Mucosa of descending colon (tissue), 3 donors: ENCODE measurements at regions not wholly inside any gene's neighbourhood (a gene's known extent, or its start where the extent isn't known, plus 50 kb on each side); places are given as distances from the start of the nearest gene placed in this dataset.
A peak's percentile ranks its signal among the peaks of the same experiment; 100 is the strongest.

ENCODE experiments used
- ATAC-seq: fragments of 200-7000 bp; cut with Tn5 transposase; one replicate; pipeline ENCODE4 v1.9.1; 2020; ENCODE audit warnings: mild to moderate bottlenecking, moderate library complexity
- DNase-seq, 3 donors: peaks; one replicate each; pipeline ENCODE4 v3.0.0-alpha.2; 2020
- H3K36me3 ChIP-seq: fragments of 200-600 bp; one replicate; pipeline ENCODE4 v1.8.0; 2021; ENCODE audit warnings: low read depth, mild to moderate bottlenecking
- H3K4me1 ChIP-seq: fragments of 200-600 bp; one replicate; pipeline ENCODE4 v1.8.0; 2021; ENCODE audit warnings: low read depth, mild to moderate bottlenecking
- H3K4me3 ChIP-seq: fragments of 200-600 bp; one replicate; pipeline ENCODE4 v1.8.0; 2021; ENCODE audit warnings: mild to moderate bottlenecking
- H3K9me3 ChIP-seq: fragments of 200-600 bp; one replicate; pipeline ENCODE4 v1.8.0; 2021; ENCODE audit warnings: mild to moderate bottlenecking
- CTCF ChIP-seq: fragments of 200-600 bp; IDR thresholded peaks from one replicate; pipeline ENCODE4 v1.8.0; 2022; ENCODE audit warnings: antibody characterized with exemption, mild to moderate bottlenecking
- intact Hi-C, 2 donors: fragments of 100-400 bp; cut with DNase I in 1 of 2; cut with micrococcal nuclease in 1 of 2; formaldehyde crosslinking; loops; one replicate each; pipeline versions ENCODE4 v1.11.0 to v1.11.1; 2022; cut with DNase I, micrococcal nuclease
- donor health status: DM: no; HTN: no; CAD: no; lungs with moderate emphysema.
- donor health status: DM: no; HTN: no; CAD: no.
- donor health status: DM: no; HTN: yes; CAD: no.

- DNase-seq (no peak), ATAC-seq (no peak)
- Histone ChIP-seq H3K4me1 (no peaks in the 10 kb centered on the region), H3K9me3 (no peaks in the 10 kb centered on the region), H3K4me3 (no peak overlapping the region), H3K36me3 (no peaks in the 10 kb centered on the region)
- no peak for TF ChIP-seq CTCF
- intact Hi-C loops, result no loop called here
Observed at GRCh38 chr12:103075848-103076247, 118.4 kb downstream of the ASCL1 start.

DNA sequence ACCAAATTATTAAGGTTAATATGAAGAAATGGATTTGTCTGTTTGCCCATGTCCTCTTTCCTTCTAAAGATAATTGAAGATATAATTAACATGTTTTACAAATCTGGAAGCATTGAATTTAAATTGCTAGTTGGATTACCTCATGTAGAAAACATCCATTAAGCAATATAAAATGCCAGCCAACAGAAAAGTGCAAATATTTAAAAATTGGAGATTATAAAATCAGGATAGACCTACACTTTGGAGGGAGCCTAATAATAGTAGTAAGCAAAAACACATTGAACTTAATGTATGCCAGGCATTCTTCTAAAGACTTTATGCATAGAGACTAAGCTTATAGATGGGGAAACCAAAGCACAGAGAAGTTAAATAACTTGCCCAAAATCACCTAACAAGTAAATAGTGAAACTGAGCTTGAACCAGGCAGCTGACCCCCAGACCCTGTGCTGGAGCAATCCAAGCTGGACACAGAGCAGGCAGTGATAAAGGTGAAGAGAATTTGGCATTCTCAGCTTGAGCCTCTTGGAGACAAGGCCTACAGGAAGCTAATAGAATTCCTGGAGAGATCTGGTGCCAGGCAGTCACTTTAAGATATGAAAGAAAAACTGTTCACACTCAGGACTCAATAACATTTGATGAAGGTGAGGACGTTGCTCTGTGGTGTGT is 119.8 kb downstream of the ASCL1 start:
- intact Hi-C loops, result no loop called here
- ATAC-seq, result no peak
- no peaks in the 10 kb centered on the region for H3K4me1 ChIP-seq
- H3K4me3 ChIP-seq, result no peak overlapping the region
- H3K36me3 ChIP-seq, result no peaks in the 10 kb centered on the region
- DNase-seq, result no peak
- no peaks in the 10 kb centered on the region for H3K9me3 ChIP-seq
- TF ChIP-seq CTCF, result no peak

DNA sequence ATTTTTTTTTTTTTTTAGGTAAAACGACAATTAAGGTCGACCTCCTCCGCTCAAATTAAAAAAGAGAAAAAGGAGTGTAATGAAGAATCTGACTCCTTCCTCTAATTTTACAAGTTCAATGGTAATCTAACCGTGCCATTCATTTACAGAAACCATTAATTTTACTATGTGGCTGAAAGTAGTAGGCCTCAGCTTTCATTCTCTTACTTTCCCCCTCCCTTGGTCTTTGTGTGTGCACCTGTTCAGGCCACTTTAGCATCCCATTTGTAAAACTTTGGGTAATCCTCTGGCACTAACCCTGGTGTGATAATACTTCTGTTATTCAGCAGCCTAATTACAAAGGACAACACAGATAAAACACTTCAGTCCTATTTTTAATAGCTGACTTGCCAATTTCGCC is 128.1 kb downstream of the ASCL1 start:
- ATAC-seq (no peak), DNase-seq (no peak)
- no peak for TF ChIP-seq CTCF
- Histone ChIP-seq H3K4me1 (no peaks in the 10 kb centered on the region), H3K4me3 (no peak overlapping the region), H3K36me3 (no peaks in the 10 kb centered on the region), H3K9me3 (no peaks in the 10 kb centered on the region)
- intact Hi-C loops, result no loop called here

DNA sequence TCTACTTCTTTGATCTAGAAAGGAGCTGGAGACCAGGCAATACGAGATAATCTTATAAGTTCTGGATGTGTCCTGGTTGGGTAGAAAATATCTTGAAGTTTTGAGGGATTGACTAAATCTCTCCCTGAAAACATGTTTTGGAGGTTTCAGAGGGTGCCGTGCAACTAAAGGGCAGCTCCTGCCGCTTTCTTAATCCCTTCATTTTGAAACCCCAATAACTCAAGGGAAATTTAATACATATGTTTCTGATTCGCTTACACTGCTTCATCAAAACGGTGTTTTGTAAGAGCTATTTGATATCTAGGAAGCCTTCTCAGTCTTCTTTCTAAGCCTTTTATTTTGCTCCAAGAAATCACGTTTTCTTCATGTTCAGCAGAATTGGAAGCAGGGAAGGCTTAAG is 129.0 kb downstream of the ASCL1 start:
- H3K4me1 ChIP-seq, result no peaks in the 10 kb centered on the region
- DNase-seq, result no peak
- intact Hi-C loops, result no loop called here
- no peak overlapping the region for H3K4me3 ChIP-seq
- no peak for TF ChIP-seq CTCF
- ATAC-seq, result no peak
- no peaks in the 10 kb centered on the region for H3K9me3 ChIP-seq
- no peaks in the 10 kb centered on the region for H3K36me3 ChIP-seq

DNA sequence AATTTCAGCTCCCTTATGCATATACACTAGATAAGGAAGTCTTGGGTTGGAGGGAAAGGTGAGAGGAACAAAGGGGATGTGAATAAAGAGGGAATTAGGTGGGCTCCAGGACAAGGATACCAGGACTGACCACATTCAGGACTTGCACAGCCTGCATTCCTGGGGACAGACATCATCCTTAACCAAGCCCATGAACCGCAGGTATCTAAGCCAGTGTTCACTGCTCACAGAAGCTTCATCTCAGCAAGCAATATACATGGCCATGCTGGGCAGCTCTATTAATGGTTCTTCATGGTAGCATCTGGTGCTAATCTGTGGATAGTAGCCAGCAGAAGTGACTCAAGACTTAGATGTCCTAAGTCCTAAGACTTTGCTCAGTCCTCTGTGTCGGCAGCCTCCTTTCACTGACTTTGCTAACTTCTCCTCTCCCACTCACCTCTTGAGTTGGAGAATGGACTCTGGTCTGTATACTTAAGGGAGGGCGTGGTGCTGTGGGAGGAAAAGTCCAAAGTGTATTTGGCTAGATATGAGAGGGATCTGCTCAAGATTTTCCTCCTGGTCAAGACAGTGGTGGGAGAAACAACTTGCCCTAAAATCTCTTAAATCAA is 136.1 kb downstream of the ASCL1 start:
- Histone ChIP-seq H3K9me3 (no peaks in the 10 kb centered on the region), H3K4me1 (no peaks in the 10 kb centered on the region), H3K4me3 (no peak overlapping the region), H3K36me3 (no peaks in the 10 kb centered on the region)
- intact Hi-C loops, result no loop called here
- no peak for TF ChIP-seq CTCF
- ATAC-seq, result peak; percentile 97
- peak in 2 of 3 donors; percentile 20 to 56 for DNase-seq
